ENCODE measurements at regions not wholly inside any gene's neighbourhood (a gene's known extent, or its start where the extent isn't known, plus 50 kb on each side); places are given as distances from the start of the nearest gene placed in this dataset.

DNA sequence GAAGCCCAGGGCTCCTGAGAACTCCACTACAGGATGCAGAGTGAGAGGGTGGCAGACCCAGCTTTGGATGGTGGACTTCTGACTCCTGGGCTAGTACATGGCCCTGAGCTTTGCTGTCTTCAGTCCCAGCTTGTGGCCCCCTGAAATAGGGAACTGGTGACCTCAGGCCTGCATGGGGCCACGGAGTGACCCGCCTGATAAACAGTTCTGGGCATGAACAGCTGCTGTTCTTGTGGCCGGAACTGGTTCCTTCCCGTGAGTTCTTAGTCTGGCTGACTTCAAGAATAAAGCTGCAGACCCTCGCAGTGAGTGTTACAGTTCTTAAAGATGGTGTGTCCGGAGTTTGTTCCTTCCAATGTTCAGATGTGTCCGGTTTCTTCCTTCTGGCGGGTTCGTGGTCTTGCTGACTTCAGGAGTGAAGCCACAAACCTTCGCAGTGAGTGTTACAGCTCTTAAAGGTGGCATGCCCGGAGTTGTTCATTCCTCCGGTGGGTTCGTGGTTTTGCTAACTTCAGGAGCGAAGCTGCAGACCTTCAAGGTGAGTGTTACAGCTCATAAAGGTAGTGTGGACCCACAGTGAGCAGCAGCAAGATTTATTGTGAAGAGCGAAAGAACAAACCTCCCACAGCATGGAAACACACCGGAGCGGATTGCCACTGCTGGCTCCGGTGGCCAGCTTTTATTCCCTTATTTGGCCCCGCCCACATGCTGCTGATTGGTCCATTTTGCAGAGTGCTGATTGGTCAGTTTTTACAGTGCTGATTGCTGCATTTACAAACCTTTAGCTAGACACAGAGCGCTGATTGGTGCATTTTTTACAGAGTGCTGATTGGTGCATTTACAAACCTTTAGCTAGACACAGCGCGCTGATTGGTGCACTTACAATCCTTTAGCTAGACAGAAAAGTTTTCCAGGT lies 268.0 kb downstream of the ZEB1 start:
- no peak for TF ChIP-seq JUND (IDR thresholded peaks at IDR 0.05; ENCODE audit: low read depth)
- DNase-seq (ENCODE audit: low read depth in 1 of 2, low spot score in 1 of 2), result no peak
- in situ Hi-C loops (cut with HindIII; ENCODE audit: low pct_unique_long_range_greater_than_20kb, low sequenced_read_pairs), result no loop called here

DNA sequence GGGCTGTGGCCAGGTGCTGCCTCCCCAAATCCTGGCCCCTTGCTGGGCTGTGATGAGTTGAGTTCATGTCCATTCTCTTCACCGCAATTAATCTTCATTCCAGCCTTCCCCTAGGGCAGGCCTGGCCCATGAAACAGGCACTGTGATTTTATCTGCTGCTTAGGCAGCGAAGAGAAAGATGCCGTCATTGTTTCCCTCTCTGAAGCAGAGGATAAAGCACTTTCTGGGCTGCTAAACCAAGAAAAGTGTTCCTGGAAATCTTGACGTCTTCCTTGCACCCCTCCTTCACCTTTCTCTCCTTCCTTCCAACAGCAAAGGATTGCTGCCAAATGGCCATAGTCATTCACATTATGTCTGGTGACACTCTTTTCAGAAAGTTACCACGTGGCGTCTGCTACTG lies 265.9 kb downstream of the ZEB1 start:
- peak in 1 of 2 experiments; percentile 17 for DNase-seq (ENCODE audit: low read depth in 1 of 2, low spot score in 1 of 2)
- in situ Hi-C loops (cut with HindIII; ENCODE audit: low pct_unique_long_range_greater_than_20kb, low sequenced_read_pairs), result no loop called here
- TF ChIP-seq JUND (IDR thresholded peaks at IDR 0.05; ENCODE audit: low read depth), result no peak

GRCh38 chr10:31584098-31584631 lies 265.1 kb downstream of the ZEB1 start:
- no peak for TF ChIP-seq JUND (IDR thresholded peaks at IDR 0.05; ENCODE audit: low read depth)

DNA sequence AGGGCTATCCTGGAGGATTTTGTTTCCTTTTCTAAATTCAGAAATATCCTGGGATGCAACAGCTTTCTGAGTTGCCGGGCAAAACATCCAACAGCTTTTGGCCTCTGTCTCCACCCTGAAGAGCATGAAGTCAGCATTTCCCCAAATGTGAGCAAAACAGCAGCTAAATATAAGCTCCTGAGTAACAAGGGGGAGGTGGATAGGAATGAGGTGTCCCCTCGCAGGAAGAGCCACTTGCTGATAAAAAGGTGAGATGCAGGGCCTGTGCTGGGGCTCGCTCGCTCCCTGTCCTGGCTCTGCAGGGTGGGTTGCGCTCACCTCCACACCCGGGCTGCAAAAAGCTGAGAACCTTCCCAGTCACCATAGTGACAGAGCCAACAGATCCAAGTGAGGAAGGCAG lies 264.3 kb downstream of the ZEB1 start:
- in situ Hi-C loops (cut with HindIII; ENCODE audit: low pct_unique_long_range_greater_than_20kb, low sequenced_read_pairs), result no loop called here
- no peak for DNase-seq (ENCODE audit: low read depth in 1 of 2, low spot score in 1 of 2)
- TF ChIP-seq JUND (IDR thresholded peaks at IDR 0.05; ENCODE audit: low read depth), result no peak

More at GRCh38 chr10:31584098-31584631, 265.1 kb downstream of the ZEB1 start:
- in situ Hi-C loops (cut with HindIII; ENCODE audit: low pct_unique_long_range_greater_than_20kb, low sequenced_read_pairs), result no loop called here
- no peak for DNase-seq (ENCODE audit: low read depth in 1 of 2, low spot score in 1 of 2)

GRCh38 chr10:31582365-31583052 lies 263.5 kb downstream of the ZEB1 start:
- DNase-seq (ENCODE audit: low read depth in 1 of 2, low spot score in 1 of 2), result peak; percentile 56 to 71
- in situ Hi-C loops (cut with HindIII; ENCODE audit: low pct_unique_long_range_greater_than_20kb, low sequenced_read_pairs), result no loop called here
- no peak for TF ChIP-seq JUND (IDR thresholded peaks at IDR 0.05; ENCODE audit: low read depth)

DNA sequence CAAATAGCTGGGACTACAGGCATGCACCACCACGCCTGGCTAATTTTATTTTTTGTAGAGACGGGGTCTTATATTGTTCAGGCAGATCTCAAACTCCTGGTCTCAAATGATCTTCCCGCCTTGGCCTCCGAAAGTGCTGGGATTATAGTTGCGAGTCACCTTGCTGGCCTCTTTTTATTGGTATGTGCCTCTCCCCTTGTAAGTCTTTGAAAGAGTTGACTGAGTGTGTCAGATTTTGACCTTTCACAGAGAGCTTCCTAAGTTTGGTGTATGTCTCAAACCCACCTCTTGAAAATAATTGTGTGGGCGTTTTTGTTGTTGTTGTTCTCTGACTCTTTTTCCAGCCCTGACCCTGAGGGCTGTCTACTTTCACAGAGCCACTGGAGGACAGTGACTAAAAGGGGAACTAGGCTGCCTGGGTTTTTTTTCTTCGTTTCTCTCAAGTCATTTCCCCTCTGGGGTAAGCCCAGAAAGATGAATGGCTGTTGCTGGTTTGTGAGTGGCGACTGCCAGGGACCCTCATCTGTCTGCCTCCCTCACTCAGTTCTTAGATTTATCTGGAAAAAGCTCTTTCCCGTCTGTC lies 262.8 kb downstream of the ZEB1 start:
- DNase-seq (ENCODE audit: low read depth in 1 of 2, low spot score in 1 of 2), result no peak
- no peak for TF ChIP-seq JUND (IDR thresholded peaks at IDR 0.05; ENCODE audit: low read depth)
- in situ Hi-C loops (cut with HindIII; ENCODE audit: low pct_unique_long_range_greater_than_20kb, low sequenced_read_pairs), result no loop called here

- in situ Hi-C loops (cut with HindIII; ENCODE audit: low pct_unique_long_range_greater_than_20kb, low sequenced_read_pairs), result no loop called here
- TF ChIP-seq JUND (IDR thresholded peaks at IDR 0.05; ENCODE audit: low read depth), result no peak
- DNase-seq (ENCODE audit: low read depth in 1 of 2, low spot score in 1 of 2), result no peak
These were observed 261.6 kb downstream of the ZEB1 start for GRCh38 chr10:31580646-31581045.
